GM10248 (cell line): ENCODE measurements at regions not wholly inside any gene's neighbourhood (a gene's known extent, or its start where the extent isn't known, plus 50 kb on each side); places are given as distances from the start of the nearest gene placed in this dataset.

Experiments
- CTCF ChIA-PET: fragments of 300-600 bp; sonication (Branson Sonifier 250); formaldehyde crosslinking; extraction: SDS; loops from one replicate; lab custom pipeline; 2021; ENCODE audit warnings: antibody characterized with exemption; lab: Yijun Ruan, JAX
- POLR2A ChIA-PET: fragments of 350-650 bp; sonication (Branson Sonifier 250); formaldehyde crosslinking; extraction: SDS; loops from one replicate; lab custom pipeline; 2020; ENCODE audit warnings: antibody characterized with exemption; lab: Yijun Ruan, JAX
- DNase-seq: peaks from one replicate; pipeline ENCODE4 v3.0.0; 2012; ENCODE audit errors: extremely low spot score
- TF ChIP-seq, protein P1 (sequence below): IDR thresholded peaks from 2 replicates; pipeline ENCODE4 v1.5.1; 2012; ENCODE audit warnings: mild to moderate bottlenecking, low read depth; ENCODE audit errors: extremely low read depth, missing control alignments, control extremely low read depth

GRCh38 chr3:76824658-76825240, 215.2 kb upstream of the ROBO2 start:
- CTCF ChIA-PET = interaction anchor here (1.0 to 1.3 kb wide), 2 partner anchors 12 to 84 kb away, joined by 3 to 4 read pairs; no protein-coding TSS in a partner anchor
- POLR2A ChIA-PET = no interaction called here
- no peak for DNase-seq
- TF ChIP-seq, protein P1, sequence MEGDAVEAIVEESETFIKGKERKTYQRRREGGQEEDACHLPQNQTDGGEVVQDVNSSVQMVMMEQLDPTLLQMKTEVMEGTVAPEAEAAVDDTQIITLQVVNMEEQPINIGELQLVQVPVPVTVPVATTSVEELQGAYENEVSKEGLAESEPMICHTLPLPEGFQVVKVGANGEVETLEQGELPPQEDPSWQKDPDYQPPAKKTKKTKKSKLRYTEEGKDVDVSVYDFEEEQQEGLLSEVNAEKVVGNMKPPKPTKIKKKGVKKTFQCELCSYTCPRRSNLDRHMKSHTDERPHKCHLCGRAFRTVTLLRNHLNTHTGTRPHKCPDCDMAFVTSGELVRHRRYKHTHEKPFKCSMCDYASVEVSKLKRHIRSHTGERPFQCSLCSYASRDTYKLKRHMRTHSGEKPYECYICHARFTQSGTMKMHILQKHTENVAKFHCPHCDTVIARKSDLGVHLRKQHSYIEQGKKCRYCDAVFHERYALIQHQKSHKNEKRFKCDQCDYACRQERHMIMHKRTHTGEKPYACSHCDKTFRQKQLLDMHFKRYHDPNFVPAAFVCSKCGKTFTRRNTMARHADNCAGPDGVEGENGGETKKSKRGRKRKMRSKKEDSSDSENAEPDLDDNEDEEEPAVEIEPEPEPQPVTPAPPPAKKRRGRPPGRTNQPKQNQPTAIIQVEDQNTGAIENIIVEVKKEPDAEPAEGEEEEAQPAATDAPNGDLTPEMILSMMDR = no peak

- TF ChIP-seq, protein P1 = no peak
- DNase-seq = no peak
- CTCF ChIA-PET = no interaction called here
- POLR2A ChIA-PET = no interaction called here
Measured at GRCh38 chr3:76826861-76827260, 213.0 kb upstream of the ROBO2 start.

GRCh38 chr3:76827701-76828226, 212.1 kb upstream of the ROBO2 start:
- DNase-seq = no peak
- TF ChIP-seq, protein P1 = no peak
- ChIA-PET POLR2A (no interaction called here), CTCF (no interaction called here)

DNA sequence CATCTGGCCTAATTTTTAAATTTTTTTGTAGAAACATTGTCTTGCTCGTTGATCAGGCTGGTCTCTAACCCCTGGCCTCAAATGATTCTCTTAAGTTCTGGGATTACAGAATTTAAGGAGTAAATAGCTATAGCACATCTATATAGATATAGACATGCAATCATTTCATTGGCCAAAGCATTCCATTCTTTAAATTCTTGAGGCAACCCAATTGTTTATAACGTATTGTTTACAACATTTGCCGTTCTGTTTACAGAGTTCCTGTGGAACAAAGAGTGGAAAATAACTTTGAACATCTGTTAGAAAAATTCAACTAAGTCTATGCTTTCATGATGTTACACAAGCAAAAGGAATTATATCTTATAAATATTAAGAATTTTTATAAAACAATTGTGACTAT, 205.2 kb upstream of the ROBO2 start:
- ChIA-PET POLR2A (no interaction called here), CTCF (no interaction called here)
- DNase-seq = no peak
- TF ChIP-seq, protein P1 = no peak

DNA sequence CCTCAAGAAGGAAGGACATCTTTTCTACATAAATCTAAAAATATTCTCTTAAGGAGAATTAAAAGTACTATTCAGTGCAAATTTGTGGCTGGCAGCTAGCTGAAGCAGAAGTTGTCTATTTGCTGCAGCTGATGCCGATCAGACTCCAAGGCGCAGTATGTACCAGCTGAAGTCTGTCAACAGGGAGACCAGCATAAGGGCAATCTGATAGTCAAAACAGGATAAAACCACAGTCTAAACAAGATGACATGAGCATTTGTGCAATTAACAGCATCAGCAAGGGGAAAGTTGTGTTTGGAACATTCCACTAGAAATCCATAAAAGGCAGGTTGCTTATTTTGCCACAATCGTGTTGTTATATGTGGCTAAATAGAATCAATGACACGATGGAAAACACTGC, 198.2 kb upstream of the ROBO2 start:
- no peak for DNase-seq
- ChIA-PET CTCF (interaction anchor here (0.9 kb wide), 1 partner anchor 12 kb away, joined by 3 read pairs; no protein-coding TSS in a partner anchor), POLR2A (no interaction called here)
- TF ChIP-seq, protein P1 = no peak

- ChIA-PET CTCF (no interaction called here), POLR2A (no interaction called here)
- no peak for DNase-seq
- TF ChIP-seq, protein P1 = no peak
Measured at GRCh38 chr3:76842216-76842615, 197.7 kb upstream of the ROBO2 start.
